ENCODE measurements at regions not wholly inside any gene's neighbourhood (a gene's known extent, or its start where the extent isn't known, plus 50 kb on each side); places are given as distances from the start of the nearest gene placed in this dataset.

DNA sequence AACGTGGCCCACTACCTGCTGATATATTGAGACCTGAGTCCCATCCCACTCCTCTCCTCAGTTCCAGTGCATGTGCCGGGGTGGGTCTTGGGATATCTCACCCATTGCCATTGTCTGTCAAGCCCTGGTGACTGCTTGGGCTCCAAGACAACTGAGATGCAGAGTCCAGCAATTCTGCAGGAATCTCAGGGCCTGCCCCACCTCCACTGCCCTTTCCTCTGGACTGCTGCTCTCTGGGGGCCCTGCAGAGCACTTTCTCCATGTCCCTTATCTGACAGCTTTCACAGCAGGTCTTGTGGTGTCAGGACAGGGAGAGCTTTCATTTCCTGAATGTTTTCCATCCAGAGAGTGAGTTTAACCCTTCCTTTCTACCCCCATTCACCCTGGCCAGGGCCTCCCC is 152.9 kb downstream of the ARL4C start:
- Histone ChIP-seq H3K4me3 (ENCODE audit: low read depth, low read length, poor library complexity, severe bottlenecking) (no peak overlapping the region), H3K9me3 (ENCODE audit: low read depth, low read length, poor library complexity, severe bottlenecking) (no peaks in the 10 kb centered on the region), H3K4me1 (ENCODE audit: insufficient read depth, low read length, poor library complexity, severe bottlenecking) (no peaks in the 10 kb centered on the region), H3K27me3 (replicated peaks; ENCODE audit: insufficient read depth, low read depth, low read length, poor library complexity) (no peaks in the 10 kb centered on the region), H3K36me3 (ENCODE audit: insufficient read depth, low read length, poor library complexity, severe bottlenecking) (no peaks in the 10 kb centered on the region), H3K27ac (ENCODE audit: low read depth, low read length, poor library complexity, severe bottlenecking) (no peak overlapping the region)
- no peak for DNase-seq (ENCODE audit: low spot score)
- BruUV-seq (replicated peaks), result no TSS peak
- no peak for TF ChIP-seq EZH2 (IDR thresholded peaks at IDR 0.05; ENCODE audit: borderline replicate concordance, low read depth, low read length, poor library complexity, severe bottlenecking)
- TF ChIP-seq, protein P1, sequence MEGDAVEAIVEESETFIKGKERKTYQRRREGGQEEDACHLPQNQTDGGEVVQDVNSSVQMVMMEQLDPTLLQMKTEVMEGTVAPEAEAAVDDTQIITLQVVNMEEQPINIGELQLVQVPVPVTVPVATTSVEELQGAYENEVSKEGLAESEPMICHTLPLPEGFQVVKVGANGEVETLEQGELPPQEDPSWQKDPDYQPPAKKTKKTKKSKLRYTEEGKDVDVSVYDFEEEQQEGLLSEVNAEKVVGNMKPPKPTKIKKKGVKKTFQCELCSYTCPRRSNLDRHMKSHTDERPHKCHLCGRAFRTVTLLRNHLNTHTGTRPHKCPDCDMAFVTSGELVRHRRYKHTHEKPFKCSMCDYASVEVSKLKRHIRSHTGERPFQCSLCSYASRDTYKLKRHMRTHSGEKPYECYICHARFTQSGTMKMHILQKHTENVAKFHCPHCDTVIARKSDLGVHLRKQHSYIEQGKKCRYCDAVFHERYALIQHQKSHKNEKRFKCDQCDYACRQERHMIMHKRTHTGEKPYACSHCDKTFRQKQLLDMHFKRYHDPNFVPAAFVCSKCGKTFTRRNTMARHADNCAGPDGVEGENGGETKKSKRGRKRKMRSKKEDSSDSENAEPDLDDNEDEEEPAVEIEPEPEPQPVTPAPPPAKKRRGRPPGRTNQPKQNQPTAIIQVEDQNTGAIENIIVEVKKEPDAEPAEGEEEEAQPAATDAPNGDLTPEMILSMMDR (conservative IDR thresholded peaks at IDR 0.05; ENCODE audit: low read depth, low read length), result no peak
- ChIA-PET CTCF (no interaction called here), POLR2A (ENCODE audit: low non-redundant PET) (interaction anchor here (0.6 kb wide), 2 partner anchors 11 to 64 kb away, joined by 3 to 13 read pairs; no protein-coding TSS in a partner anchor)
- intact Hi-C loops (cut with micrococcal nuclease; ENCODE audit: unreplicated experiment), result no loop called here

DNA sequence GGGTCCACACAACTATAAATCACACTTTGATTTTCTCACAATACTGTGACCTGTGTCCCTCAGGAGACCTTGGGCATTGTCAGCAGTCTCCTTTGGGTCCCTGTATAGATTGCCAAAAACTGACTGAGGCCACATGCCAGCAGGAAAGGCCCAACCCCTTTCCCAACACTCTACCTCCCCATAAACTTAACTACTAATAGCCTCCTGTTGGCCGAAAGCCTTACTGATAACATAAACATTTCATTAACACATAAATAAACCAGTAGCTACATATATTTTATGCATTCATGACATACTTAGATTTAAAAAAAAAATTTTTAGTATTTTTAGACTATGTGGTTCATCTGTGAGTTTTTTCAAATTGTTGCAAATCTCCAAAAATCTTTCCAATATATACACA is 153.5 kb downstream of the ARL4C start:
- Histone ChIP-seq H3K9me3 (ENCODE audit: low read depth, low read length, poor library complexity, severe bottlenecking) (no peaks in the 10 kb centered on the region), H3K27me3 (replicated peaks; ENCODE audit: insufficient read depth, low read depth, low read length, poor library complexity) (no peaks in the 10 kb centered on the region), H3K4me3 (ENCODE audit: low read depth, low read length, poor library complexity, severe bottlenecking) (no peak overlapping the region), H3K4me1 (ENCODE audit: insufficient read depth, low read length, poor library complexity, severe bottlenecking) (no peaks in the 10 kb centered on the region), H3K36me3 (ENCODE audit: insufficient read depth, low read length, poor library complexity, severe bottlenecking) (no peaks in the 10 kb centered on the region), H3K27ac (ENCODE audit: low read depth, low read length, poor library complexity, severe bottlenecking) (no peak overlapping the region)
- ChIA-PET POLR2A (ENCODE audit: low non-redundant PET) (interaction anchor here (0.6 kb wide), 1 partner anchor 65 kb away, joined by 13 read pairs; no protein-coding TSS in a partner anchor), CTCF (no interaction called here)
- BruUV-seq (replicated peaks), result no TSS peak
- TF ChIP-seq EZH2 (IDR thresholded peaks at IDR 0.05; ENCODE audit: borderline replicate concordance, low read depth, low read length, poor library complexity, severe bottlenecking), result no peak
- TF ChIP-seq, protein P1 (conservative IDR thresholded peaks at IDR 0.05; ENCODE audit: low read depth, low read length), result no peak
- no peak for DNase-seq (ENCODE audit: low spot score)
- intact Hi-C loops (cut with micrococcal nuclease; ENCODE audit: unreplicated experiment), result no loop called here

- H3K36me3 ChIP-seq (ENCODE audit: insufficient read depth, low read length, poor library complexity, severe bottlenecking), result no peaks in the 10 kb centered on the region
- intact Hi-C loops (cut with micrococcal nuclease; ENCODE audit: unreplicated experiment), result no loop called here
- H3K4me3 ChIP-seq (ENCODE audit: low read depth, low read length, poor library complexity, severe bottlenecking), result no peak overlapping the region
- no peaks in the 10 kb centered on the region for H3K27me3 ChIP-seq (replicated peaks; ENCODE audit: insufficient read depth, low read depth, low read length, poor library complexity)
- H3K27ac ChIP-seq (ENCODE audit: low read depth, low read length, poor library complexity, severe bottlenecking), result no peak overlapping the region
- ChIA-PET CTCF (no interaction called here), POLR2A (ENCODE audit: low non-redundant PET) (interaction anchor here (0.7 kb wide), 1 partner anchor 11 kb away, joined by 4 read pairs; no protein-coding TSS in a partner anchor)
- no TSS peak for BruUV-seq (replicated peaks)
- no peak for DNase-seq (ENCODE audit: low spot score)
- TF ChIP-seq EZH2 (IDR thresholded peaks at IDR 0.05; ENCODE audit: borderline replicate concordance, low read depth, low read length, poor library complexity, severe bottlenecking), result no peak
- TF ChIP-seq, protein P1 (conservative IDR thresholded peaks at IDR 0.05; ENCODE audit: low read depth, low read length), result no peak
- no peaks in the 10 kb centered on the region for H3K4me1 ChIP-seq (ENCODE audit: insufficient read depth, low read length, poor library complexity, severe bottlenecking)
- no peaks in the 10 kb centered on the region for H3K9me3 ChIP-seq (ENCODE audit: low read depth, low read length, poor library complexity, severe bottlenecking)
Measured at GRCh38 chr2:234341306-234341985, 155.4 kb downstream of the ARL4C start.
